Gastroesophageal sphincter (tissue), 3 donors: ENCODE measurements at regions not wholly inside any gene's neighbourhood (a gene's known extent, or its start where the extent isn't known, plus 50 kb on each side); places are given as distances from the start of the nearest gene placed in this dataset.

ENCODE experiments used
- CTCF ChIP-seq, 4 experiments: fragments of 200-600 bp in 2 of 4; fragments of 450-650 bp in 2 of 4; sonication (generic) in 1 of 4; IDR thresholded peaks; one replicate each; pipeline ENCODE4 v1.5.1; 2017 to 2019; ENCODE audit warnings: antibody characterized with exemption in 4 of 4, mild to moderate bottlenecking in 2 of 4, moderate library complexity in 2 of 4
- POLR2A ChIP-seq, 2 donors: fragments of 450-650 bp; IDR thresholded peaks; one replicate each; pipeline ENCODE4 v1.6.1; 2017; ENCODE audit warnings: antibody characterized with exemption in 2 of 2, mild to moderate bottlenecking in 2 of 2, moderate library complexity in 1 of 2

GRCh38 chr11:106178361-106178760 lies 100.9 kb downstream of the AASDHPPT start:
- TF ChIP-seq POLR2A (IDR thresholded peaks at IDR 0.05) (no peak), CTCF (IDR thresholded peaks at IDR 0.05) (no peak)
